NCI-H1436 (cell line): ENCODE measurements at regions not wholly inside any gene's neighbourhood (a gene's known extent, or its start where the extent isn't known, plus 50 kb on each side); places are given as distances from the start of the nearest gene placed in this dataset.
"Not testable (repeated sequence)": the region's sequence is repeated elsewhere in the genome, so short reads cannot be mapped to it uniquely, and the experiment has no call there.

Experiments used
- DNase-seq: peaks from one replicate; lab custom pipeline; 2025; lab: John Stamatoyannopoulos, UW

DNA sequence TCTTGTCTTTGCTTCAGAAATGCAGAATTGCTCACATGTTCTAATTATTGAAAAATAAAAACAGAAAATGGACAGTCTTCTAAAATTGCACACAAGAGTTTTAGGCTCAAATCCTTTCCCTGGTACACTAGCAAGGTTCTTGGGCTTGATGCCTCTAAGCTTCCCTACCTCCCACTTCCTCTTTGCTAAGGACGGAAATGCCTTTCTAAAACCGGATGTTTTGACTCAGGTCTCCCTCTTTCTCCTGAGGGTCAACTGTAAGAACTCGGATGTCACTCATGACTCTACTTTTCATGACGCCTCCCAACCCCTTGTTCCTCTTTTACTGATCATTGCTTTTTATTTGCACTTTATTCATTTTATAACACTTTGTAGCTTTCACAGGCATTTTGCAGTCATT, 613.5 kb downstream of the C6orf118 start:
- DNase-seq = no peak

- no peak for DNase-seq
Observed at GRCh38 chr6:164694386-164694785, 615.0 kb downstream of the C6orf118 start.

DNA sequence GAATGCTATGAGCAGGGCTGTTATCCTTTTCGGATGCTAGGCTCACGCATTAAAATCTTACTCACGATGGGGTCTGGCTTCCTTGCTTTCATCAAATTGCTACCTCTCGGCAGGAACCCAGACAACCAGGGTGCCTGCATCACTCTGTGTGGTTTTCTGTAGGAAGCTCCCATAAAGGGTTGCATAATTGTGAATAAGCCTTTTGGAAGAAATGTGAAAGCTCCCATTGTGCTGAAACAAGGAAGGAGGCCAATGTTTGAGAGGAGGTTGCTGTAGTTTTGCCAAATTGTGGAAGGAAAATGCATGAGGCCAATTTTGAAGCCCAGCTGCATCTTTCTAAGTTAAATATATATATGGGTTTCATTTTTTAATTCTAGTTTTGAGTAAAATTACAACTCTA, 615.5 kb downstream of the C6orf118 start:
- DNase-seq = no peak

DNA sequence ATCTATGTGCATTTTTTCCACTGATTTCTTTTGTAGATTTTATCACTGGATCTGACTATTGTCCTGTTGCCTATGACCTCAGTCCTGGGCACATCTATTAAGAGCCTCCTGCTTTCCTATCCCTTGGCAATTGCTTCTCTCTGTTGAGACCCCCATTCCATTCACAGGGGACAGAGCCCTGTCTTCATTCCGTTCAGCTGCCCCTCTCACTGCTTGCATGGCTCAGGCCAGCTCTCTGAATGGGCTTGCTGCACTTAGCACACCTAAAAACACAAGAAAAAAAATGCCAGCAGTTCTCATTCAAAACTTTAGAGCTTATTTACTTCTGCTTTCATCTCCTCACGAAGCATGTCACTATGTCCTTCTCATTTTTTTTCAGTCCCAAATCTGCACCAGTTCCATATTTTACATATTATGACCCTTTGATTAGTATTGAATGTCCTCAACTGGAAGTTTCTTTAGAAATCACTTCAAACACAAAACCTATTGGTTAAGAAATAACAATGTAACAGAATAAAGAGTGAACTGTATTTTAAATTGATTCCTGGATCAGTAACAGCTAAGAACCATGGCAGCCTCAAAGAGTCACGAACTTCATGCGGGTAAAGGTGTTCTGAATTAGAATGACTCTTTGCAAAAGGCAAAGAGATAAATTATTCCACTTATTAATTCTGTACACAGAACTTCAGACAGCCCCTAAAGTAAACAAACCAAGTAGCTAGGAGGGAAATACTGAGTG, 616.5 kb downstream of the C6orf118 start:
- no peak for DNase-seq

GRCh38 chr6:164690702-164691500, 618.5 kb downstream of the C6orf118 start:
- DNase-seq = no peak

DNA sequence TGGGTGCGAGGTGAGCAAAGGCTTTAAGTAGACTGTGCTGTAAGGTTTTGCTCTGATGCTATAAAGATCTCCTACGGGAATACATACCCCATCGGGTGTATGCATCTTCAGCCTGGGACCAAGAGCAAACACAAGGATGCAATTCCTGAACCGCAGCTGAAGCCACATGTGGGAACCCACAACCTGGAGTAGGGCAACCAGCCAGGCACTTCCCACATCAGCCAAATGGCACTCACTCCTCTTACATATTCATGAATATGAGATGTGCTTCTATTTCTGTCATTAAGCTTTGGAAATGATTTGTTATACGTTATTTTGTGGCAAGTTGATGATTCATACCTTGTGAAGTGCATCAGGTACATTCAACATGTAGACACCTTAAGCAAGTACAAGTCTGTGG, 619.2 kb downstream of the C6orf118 start:
- no peak for DNase-seq

DNA sequence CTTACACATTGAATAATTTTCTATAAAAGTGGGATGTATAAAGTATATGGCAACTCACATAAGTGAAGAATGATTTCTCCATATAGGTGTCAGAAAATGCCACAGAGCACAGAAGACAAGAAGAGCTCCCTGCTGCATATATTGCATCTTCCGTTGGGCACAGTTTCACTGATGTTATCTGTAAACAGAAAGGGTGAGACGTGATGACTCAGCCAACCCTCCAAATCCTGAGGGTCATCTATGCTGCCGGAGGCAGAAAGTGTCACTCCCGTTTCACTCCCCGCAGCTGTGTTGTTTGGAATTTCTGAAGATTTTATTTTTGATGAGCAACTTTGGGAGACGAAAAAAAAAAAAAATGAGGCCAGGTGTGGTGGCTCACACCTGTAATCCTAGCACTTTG, 644.1 kb downstream of the C6orf118 start:
- DNase-seq = no peak

DNA sequence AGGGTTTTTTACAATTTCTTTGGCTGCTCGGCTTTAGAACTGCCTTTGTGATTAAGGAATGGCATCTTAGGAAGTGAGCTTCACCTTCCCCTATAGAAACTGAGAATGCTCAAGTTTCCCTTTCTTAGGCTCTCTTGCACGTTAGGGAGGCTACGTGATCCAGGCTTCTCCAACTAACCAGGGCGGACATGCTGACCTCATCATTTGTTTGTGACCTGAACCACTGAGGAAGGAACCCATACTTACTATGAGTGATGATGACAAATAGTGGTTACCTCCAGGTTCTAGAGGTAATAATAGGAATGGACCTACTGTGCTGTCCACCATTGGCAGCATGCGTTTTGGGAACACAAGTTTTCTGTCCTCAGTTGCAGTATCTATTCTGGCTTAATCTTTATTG, 645.8 kb downstream of the C6orf118 start:
- DNase-seq = no peak

DNA sequence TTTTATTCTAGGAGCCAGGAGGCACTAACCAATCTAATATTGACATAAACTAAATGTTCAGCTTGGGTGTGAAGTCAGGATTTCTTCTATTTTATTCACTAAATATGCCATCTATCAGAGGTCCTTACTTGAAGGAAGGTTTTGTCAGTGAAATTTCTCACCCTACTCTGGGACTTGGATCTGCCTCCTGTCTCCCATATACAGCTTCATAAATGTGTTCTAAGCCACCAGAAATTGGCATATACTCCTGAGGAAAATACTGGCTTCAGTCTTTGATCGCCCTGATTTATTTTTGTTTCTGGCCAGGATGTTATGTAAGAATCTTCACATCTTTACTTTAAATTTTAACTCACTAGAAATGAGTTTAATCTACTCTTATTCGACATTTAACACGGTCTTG, 647.7 kb downstream of the C6orf118 start:
- no peak for DNase-seq

GRCh38 chr6:164660781-164661180, 648.6 kb downstream of the C6orf118 start:
- DNase-seq = no peak

DNA sequence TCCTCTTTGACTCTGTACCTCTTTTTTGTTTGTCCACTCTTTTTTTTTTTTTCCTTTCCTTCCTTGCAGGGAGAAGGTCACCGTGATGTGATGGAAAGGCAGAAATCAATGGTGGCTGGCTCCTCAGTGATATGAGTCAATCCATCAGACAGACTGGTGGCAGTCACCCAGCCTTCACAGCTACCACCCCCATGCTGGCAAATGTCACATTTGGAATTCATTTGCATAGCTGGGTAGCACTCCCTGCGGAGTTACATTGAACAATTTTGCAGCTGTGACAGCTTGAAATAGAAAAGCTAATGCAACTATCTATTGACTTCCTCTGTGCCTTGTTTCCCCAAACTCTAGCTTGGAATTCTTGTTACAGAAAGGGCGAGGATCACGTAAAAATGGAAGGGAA, 668.4 kb downstream of the C6orf118 start:
- DNase-seq = no peak

DNA sequence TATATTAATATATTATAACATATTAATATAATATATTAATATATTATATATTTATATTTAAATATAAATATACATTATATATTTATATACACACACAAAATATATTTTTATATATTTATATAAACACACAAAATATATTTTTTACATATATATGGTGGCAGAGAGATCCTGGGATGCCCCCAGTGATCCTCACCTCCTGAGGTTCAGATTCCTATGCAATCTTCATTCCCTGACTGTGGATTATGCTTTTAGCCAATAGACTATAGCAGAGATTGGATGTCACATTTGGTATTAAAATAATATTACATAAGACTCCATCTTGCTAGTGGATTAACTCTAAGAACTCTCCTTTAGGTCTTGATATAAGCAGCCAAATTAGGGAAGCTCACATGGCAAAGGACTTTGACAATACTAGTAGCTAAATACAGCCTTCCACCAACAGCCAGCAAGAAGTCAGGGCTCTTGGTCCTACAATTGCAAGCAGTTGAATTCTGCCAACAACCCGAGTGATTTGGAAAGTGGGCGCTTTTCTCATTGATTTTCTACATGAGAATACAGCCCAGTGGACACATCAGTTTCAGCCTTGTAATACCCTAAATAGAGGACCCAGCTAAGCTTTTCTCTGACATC, 681.0 kb downstream of the C6orf118 start:
- DNase-seq = no peak

DNA sequence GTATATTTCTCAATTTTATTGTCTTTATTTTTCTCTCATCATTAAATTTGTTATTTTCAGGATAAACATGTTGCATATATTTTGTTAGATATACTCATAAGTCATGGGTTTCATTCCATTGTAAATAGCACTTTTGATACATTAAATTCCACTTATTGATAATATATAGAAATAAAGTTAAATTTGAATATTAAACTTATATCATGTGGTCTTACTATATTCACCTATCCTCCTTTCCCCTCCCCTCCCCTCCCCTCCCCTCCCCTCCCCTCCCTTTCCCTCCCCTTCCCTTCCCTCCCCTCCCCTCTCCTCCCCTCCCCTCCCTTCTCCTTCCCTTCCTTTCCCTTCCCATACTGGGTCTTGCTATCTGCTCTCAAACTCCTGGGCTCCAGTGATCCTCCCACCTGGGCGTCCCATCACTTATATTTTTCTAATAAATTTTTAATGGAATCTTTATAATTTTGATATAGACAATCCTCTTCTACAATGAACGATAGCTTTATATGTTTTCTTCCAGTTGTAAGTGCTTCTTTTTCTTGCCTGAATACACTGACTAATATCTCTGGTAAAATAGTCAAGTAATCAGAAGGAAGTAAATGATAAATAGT, 692.4 kb downstream of the C6orf118 start:
- no peak for DNase-seq

DNA sequence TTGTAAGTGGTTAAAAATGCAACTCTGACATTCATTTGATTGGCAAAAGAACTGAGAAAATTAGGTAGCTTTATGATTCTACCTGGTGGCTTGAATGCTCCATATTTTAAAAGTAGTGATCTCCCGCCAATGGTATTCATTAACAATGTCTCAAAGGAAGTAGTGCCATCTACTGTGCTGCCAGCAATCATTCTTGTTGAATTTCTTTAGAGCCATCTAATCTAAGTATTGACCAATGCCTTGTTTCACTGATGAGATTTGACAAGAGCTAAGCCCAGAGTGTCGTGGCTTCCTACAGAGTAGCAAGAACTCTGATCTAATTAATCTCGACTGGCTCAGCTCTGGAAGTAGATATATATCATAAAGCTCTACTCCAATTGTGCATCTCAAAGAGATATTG, 696.7 kb downstream of the C6orf118 start:
- no peak for DNase-seq

GRCh38 chr6:164610859-164611258, 698.5 kb downstream of the C6orf118 start:
- DNase-seq = not testable (repeated sequence)

GRCh38 chr6:164602415-164602814, 707.0 kb downstream of the C6orf118 start:
- not testable (repeated sequence) for DNase-seq

- no peak for DNase-seq
Observed at GRCh38 chr6:164581563-164581962, 727.8 kb downstream of the C6orf118 start.

GRCh38 chr6:164579035-164579434, 730.4 kb downstream of the C6orf118 start:
- DNase-seq = no peak

- DNase-seq = no peak
Observed at GRCh38 chr6:164578616-164579015, 730.8 kb downstream of the C6orf118 start.

DNA sequence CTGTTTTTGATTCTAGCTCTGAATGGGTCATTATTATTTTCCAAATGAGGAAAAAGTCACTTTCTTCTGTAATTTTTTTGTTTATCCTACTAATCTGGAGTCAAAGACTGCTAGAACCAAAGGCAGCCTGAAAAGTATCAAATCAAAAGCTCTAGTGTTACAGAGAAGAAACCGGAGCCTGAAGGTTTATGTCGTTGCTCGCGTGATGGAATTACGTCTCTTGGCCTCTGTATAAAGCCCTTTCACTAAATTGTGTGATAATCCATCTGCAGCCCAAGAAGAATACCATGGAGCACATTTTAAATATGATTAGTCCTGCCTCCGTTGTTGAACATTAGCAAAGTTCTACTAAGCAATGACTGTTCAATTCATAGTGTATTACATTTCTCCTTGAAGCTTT, 738.6 kb downstream of the C6orf118 start:
- DNase-seq = no peak

GRCh38 chr6:164569509-164569908, 739.9 kb downstream of the C6orf118 start:
- no peak for DNase-seq

DNA sequence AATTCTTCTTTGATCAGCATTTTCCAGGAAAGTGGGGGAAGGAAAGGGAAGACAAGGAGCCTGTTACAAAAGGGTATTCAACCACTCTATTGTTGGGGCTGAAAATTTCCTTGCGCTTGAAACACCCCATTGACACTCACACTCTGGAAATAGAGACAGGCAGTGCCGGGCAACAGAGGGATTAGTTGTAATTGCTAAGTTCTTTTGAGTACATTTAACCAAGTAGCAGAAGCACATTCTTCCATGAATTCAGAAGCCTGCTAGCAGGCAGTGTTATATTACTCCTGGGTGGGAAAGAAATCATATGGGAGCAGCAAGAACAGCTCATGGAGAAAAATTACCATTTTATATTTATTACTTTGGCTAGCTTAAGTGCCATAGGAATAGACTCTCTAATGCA, 745.5 kb downstream of the C6orf118 start:
- DNase-seq = no peak

GRCh38 chr6:164561656-164562055, 747.7 kb downstream of the C6orf118 start:
- no peak for DNase-seq
